CD4-positive, alpha-beta T cell treated with Interleukin-4 for 4 hours (primary cell): ENCODE measurements at regions not wholly inside any gene's neighbourhood (a gene's known extent, or its start where the extent isn't known, plus 50 kb on each side); places are given as distances from the start of the nearest gene placed in this dataset.
"Not testable (repeated sequence)": the region's sequence is repeated elsewhere in the genome, so short reads cannot be mapped to it uniquely, and the experiment has no call there.

Experiments used
- DNase-seq: peaks from one replicate; pipeline ENCODE4 v3.0.0-alpha.2; 2020

DNA sequence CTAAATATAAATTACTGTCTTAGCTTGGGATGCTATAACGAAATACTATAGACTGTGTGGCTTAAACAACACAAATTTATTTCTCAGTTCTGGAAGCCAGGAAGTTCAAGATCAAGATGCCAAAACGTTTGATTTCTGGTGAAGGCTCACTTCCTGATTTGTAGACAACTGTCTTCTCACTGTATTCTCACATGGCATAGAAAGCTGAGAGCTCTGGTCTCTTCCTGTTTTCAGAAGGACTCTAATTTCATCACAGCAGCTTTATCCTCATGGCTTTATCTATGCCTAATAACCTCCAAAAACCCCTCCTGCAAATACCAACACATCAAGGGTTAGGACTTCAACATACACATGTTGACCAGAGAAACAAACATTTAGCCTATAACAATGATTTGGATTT is 1795.5 kb downstream of the MRPL39 start:
- DNase-seq = peak; percentile 3

DNA sequence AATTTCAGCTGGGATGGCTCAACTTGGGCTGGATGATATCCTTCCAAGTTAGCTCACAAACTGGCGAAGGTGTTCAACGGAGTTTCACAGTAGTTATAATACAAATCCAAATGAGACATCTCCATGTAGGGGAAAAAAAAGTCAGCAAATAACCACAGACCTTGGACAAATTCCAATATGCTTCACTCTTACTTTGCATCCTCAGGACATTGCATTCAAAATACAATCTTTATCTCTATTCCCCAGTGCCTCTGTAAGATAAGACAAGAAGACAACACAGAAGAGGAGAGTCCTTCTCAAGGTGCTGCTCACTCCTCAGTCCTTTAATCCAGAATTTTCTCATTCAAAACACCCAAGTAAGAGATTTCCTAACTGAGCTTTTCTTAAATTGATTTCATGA is 1797.7 kb downstream of the MRPL39 start:
- DNase-seq = no peak

DNA sequence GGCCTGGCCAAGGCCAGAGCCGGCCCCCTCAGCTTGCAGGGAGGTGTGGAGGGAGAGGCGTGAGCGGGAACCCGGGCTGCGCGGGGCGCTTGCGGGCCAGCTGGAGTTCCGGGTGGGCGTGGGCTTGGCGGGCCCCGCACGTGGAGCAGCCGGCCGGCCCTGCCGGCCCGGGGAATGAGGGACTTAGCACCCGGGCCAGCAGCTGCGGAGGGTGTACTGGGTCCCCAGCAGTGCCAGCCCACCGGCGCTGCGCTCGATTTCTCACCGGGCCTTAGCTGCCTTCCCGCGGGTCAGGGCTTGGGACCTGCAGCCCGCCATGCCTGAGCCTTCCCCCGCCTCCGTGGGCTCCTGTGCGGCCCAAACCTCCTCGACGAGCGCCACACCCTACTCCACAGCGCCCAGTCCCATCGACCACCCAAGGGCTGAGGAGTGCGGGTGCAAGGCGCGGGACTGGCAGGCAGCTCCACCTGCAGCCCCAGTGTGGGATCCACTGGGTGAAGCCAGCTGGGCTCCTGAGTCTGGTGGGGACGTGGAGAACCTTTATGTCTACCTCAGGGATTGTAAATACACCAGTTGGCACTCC is 1800.2 kb downstream of the MRPL39 start:
- not testable (repeated sequence) for DNase-seq

DNA sequence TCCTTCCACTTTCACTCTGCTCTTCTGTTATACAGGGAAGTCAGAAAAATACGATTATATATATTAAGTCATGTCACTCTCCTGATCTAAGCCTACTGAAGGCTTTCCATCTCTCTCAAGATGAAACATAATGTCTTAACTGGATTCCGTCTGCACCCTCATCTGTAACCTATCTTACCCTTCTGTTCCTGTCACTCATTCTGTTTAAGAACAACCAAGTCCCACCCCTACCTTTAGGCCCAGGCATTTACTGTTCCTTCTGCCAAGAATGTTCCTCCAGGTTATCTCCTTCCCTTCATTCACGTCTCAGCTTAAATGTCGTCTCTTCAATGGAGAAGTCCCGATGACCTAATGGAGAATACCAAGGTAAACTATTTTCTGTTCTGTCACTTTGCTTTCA is 1802.4 kb downstream of the MRPL39 start:
- DNase-seq = no peak

DNA sequence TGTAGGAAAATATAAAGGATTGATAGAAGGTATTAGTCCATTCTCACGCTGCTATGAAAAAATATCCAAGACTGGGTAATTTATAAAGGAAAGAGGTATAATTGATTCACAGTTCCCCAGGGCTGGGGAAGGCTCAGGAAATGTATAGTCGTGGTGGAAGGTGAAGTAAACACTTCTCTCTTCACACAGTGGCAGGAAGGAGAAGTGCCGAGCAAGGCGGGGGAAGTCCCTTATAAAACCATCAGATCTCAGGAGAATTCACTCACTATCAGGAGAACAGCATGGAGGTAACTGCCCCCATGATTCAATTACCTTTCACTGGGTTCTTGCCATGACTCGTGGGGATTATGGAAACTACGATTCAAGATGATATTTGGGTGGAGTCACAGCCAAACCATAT is 1806.0 kb downstream of the MRPL39 start:
- no peak for DNase-seq

DNA sequence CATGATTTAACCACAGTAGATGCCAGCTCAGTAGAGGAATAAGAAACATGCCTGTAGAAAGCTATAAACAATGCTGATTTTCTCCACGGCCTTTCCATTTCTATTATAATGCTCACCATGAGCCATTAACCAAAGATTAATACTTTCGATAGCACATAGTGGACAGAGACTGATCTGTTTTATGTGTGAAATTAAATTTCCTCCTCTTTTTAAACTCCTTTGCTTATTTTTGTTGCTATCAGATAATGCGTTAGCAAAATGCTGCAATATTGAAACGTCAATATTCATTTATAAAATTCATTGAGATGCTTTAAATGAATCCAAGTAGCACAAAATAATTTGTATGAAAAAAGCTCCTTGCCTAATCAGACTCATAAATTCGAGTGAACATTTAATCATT is 1807.9 kb downstream of the MRPL39 start:
- no peak for DNase-seq

DNA sequence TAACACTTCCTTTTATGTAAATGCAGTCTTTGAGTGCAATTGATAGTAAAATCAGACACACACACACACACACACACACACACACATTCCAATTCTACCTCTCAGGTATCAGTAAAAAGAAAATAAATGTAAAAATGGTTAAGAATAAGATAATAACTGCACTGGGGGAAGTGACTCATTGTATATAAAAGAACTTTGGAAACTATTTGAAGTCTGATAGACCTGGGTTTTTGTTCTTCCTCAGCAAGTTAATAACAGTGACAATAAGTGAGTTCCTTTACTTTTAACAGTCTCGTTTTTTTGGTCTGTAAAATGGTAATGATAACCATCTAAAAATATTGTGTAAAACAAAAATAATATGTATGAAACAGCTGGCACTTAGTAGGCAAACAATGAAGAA is 1815.0 kb downstream of the MRPL39 start:
- no peak for DNase-seq

DNA sequence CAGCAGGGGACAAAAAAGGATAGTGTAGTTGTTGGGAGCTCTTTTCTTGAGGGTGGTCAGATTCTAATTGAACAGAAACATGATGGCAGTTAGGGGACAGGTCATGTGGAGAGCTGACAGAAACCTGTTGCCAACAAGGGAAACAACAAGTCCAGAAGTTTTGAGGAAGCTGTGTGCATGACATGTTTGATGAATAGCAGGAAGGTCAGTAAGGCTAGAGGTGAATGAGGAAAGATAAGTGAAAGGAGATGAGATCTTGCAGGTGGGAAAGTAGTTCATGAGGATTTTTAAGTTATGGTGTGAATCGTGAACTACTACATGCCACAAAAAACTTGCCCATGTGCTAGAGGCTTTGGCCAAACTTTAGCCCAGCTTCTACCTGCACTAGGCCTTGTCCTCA is 1817.4 kb downstream of the MRPL39 start:
- DNase-seq = no peak

DNA sequence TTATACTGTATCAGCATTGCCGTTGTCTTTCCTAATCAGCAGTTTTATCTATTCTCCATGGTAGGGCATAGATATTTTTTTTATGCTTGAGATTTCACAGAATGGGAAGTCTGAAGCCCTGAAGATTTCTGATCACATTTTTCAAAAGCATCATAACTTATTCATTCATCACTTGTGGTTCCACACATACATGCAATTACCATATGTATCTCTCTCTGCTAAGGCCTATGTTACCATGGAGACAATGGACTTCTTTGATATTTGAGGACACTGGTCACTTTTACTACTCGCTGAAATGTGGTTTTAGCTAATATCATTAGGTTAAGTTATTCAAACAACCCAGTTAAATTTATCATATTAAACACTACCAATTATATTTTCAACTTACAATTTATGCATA is 1827.0 kb downstream of the MRPL39 start:
- DNase-seq = no peak

DNA sequence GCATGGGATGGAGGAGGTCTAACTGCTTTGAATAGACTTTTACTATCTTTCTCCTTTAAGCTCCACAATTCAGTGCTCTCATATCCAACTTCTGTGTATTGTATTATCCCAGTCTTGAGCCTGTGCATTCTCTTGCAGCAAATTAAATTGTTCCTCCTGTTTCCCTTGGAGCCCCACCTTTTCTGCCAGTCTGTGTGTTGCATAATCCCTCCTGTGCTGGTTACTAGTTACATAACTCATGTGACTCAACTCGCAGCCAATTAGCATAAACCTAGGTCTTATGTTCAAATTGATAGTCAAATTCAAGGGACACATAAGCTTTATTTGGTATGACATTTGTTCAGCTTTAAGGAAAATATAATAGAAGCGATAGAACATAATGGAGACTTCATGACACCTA is 1863.5 kb downstream of the MRPL39 start:
- no peak for DNase-seq

DNA sequence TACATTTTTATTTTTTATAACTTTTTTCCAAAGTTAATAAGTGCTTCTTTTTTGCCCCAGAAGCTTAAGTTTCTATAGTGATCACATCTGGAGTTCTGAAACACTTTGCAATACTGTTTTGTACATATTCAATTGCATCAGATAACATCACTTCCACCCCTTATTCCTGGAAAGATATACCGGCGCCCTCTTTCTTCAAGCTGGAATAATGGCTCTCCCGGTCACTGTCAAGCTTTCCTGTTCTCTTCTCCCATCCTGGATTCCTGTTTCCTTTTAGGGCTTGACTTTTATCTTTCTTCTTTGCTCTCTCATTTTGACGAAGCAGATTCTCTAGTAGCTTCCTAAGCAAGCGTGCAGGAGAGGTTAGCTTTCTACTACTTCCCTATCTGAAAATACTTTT is 1866.8 kb downstream of the MRPL39 start:
- DNase-seq = no peak

DNA sequence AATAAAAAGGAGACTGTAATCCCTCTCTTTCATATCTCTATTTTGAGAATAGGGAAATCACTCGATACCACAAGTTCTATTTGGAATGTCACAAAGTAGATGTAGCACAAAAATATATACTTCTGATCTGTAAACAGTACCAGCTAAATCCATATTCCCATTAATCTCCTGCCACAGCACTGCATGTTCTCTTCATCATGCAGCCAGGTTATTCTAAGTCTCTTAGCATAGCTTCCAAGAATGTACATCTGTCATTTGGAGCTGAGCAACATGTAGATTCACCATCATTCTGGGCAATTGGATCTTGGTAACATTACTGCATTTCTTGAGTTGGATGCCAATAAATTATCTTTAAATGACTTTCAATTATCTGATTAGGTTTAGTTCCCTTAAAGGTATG is 1874.5 kb downstream of the MRPL39 start:
- no peak for DNase-seq

DNA sequence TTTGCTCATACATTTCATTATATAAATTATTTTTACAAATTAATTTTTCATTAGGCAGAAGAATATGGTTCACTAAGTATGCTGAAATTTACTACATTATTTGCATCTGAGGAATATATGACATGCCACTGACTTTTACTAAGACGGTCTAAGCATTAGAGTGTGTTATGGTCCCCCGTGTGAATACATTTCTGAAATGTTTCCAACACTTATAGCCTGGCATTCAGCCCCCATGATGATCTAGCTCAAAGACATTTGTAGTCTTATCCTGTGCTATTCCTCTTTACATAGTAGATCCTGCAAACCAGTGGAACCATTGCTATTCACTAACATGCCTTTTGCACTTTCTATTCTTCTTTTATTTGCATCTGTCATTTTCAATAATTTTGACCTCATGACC is 1878.0 kb downstream of the MRPL39 start:
- no peak for DNase-seq

DNA sequence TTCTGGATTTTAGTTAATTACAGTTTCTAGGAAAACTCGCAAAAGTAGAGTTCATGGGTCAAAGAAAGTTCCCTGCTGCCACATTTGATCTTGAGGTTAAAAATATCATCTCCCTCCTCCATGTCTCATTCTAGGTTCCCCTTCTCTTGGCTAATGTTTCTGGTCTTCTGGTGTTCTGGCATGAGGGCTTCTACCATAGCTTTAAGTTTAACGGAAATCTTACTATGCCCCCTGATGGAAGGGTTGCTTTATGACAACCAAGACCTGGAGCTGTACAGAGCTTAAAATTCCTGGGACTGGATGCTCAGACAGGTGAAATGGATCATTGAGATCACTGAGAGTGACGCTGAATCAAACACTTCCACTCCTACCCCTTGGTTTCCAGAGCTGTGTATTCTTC is 1881.7 kb downstream of the MRPL39 start:
- no peak for DNase-seq

DNA sequence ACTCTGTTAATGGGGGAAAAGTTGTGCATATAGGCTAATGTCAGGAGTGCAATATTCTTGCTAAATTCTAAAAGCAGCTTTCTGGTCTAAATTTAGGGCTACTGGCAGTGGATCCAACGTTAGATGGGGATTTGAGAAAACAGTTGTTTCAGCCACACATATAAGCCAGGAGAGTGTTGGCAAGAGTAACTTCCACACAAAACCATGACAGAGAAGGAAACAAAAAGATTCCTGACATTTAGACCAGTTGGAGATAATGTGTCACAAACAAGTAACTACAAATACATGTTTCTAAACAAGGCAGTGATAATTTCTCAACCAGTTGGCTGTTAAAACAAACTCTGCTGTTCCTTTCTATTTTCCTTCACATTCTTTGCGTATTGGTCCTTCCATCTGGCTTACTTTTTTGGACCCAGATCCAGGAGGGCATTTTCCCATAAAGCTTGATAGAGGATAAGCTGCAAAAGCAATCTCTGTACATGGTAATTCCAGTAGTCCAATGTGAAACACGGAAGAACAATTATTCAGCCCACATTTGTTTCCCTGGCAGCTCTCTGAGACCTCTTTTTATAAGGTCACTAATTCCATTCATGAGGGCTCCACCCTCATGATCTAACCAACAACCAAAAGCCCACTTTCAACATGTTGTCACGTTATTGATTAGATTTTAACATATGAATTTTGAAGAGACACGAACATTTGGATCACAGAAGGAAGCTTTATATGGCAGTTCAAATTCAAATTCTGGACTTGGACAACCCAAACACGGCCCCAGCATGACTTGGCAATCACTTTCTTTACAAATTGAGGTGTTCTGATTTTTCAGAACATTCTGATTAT is 1888.6 kb downstream of the MRPL39 start:
- no peak for DNase-seq

DNA sequence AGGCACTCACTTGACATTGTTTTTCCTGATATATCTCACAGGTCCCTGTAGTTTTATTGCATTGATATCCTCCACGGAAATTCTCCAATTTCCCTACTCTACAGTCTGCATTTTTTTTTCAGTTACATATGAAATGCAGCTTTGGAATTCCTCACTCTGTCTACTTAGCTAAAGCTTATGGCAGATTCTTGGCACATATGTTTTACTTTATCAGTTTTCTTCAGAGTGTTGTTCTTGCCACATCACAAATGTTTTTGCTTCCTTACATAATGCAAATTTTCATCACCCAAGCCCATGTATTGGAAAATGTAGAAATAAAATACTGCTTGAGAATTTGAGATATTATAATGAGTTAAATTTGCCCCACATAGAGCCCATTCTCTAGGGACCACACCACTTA is 1895.1 kb downstream of the MRPL39 start:
- no peak for DNase-seq

DNA sequence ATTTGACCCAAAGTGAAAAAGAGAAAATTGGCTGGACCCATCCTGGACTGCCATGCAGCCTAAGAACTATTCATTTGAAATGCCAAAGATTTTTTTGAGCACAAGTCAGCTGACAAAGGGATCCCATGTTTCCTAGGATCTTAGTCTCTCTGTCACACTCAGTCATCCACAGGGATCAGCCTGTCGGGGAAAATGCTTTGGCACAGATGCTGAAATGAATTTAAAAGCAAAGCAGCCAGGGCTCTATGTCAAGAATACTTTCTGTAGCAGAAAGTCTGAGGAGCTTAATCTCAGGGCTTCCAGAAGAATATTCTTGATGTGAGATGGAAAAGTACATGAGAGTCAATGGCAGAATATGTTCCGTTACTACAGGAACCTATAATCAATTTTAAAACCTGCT is 1900.8 kb downstream of the MRPL39 start:
- DNase-seq = no peak

DNA sequence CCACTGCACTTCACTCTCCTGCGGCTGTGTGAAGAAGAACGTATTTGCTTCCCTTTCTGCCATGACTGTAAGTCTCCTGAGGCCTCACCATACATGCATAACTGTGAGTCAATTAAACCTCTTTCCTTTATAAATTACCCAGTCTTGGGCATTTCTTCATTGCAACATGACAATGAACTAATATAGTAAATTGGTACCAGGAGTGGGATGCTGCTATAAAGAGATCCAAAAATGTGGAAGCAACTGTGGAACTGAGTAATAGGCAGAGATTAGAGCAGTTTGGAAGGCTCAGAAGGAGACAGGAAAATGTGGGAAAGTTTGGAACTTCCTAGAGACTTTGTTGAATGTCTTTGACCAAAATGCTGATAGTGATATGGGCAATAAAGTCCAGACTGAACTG is 1907.9 kb downstream of the MRPL39 start:
- DNase-seq = no peak

DNA sequence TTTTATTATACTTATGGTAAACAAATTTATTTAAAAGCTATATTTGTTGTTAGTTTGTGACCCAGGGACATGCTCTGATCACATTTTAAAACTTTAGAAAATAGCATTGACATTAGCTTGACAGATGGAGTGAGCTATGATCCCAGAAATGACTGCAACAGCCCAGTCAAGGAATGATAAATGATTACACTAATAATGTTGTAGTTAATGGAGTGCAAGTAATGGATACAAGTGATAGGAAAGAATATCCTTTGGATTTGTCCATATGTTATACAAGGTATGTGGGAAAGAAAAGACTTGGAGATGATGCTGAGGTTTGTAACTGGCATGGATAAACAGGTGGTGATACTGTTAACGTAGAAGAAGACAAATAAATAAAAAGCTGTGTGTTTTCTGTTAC is 1908.7 kb downstream of the MRPL39 start:
- no peak for DNase-seq

DNA sequence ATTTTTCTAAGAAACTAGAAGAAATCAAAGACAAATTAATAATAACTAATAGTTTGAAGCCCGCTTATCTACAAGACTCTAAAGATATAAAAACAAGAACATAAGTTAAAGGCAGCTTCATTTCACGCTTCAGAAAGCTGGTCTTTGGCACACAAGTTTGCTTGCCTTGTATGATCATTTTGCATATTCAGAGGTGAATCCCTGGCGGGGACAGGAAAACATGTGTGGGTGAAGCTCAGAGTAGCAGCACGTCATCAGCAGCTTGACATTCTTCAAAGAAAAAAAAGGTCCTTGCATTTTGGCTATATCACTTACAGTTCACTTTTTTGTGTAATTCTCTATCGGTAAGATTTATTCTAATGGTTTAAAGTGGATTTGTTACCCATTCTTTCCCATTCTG is 1911.8 kb downstream of the MRPL39 start:
- DNase-seq = no peak

DNA sequence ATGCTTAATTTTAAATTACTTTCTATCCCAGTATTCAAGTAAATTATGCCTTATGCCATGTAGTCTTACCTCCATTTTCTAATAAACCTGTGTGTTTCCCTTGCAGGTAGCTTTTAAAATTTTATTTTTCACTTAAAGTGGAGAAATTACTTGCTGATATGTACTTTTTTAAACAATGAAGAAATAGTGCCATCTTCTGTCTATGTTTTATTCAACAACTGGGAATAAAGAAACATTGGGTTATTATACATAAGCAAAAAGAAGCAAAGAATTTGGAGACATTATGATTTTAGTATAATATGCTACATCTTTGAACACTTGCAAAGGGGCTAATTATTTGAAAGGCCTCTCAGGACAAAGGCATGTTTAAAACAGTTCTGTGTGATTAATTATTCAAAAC is 1912.9 kb downstream of the MRPL39 start:
- no peak for DNase-seq

DNA sequence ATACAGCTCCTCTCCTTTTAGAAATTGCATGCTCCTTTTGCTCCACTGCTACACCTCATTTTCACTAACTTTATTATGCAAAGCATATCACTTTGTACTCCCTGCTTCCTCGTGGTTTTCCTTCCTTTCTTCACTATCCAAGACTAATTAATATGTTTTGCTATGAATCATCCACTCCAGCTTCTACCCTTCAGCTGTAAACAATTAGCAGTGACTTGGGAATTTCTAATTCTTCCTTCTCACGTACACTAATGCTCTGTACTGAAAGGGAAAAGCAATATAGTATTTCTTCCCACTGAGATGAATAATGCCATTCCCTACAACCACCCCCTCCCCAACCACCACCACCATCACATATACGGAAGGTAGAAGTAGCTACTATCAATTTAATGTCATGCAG is 1917.0 kb downstream of the MRPL39 start:
- DNase-seq = no peak

DNA sequence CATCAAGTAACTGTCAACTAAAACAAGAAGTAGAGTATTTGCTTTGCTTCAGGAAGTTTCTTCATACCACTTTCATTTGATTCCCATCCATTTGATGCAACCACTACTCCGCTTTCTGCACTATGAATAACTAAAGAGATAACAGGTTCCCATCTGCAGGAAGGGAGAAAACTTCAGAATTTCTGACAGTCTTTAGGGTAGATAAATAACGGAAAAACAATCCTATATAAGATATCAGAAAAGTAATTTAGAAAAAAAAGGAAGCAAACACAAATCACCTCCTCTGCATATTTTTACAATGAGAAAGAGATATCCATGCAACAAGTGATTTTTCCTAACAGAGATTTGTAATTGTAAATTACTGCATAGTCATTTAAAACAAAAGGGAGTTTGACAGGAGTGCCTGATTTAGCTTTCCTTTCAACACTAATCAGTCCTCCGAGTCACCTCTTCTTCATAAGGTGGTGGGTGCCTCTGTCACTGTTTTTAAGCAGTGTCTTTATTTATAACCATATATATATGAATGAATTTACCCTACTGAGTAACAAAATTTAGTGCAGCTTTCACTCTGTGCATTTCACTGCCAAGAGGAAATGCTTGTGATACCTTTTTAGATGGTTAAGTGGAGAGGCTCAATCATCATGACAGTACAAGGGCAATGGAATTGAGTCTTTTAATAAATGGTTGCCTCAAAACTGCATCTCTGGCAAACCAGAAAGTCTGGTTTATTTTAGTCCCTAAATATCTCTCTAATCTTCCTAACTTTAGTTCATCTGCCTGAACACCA is 1920.4 kb downstream of the MRPL39 start:
- DNase-seq = no peak

DNA sequence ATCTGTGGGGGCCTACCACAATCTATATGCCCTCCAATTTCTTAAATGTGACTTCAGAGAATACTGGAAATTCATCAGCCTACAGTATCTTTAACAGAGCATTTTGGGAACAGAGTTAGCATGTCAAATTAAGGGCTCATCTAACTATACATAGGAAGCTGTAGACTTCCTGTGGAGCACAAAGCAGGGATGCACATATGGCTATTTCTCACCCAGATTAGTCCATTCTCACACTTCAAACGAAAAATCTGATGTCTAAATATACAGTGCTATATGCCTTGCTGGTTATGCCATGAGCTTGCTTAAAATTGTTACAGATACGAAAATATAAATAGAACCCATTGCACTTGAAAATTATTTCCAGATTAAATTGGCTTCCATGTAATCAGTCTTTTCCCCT is 1922.8 kb downstream of the MRPL39 start:
- no peak for DNase-seq
